GM13976 (cell line): ENCODE measurements at regions not wholly inside any gene's neighbourhood (a gene's known extent, or its start where the extent isn't known, plus 50 kb on each side); places are given as distances from the start of the nearest gene placed in this dataset.

ENCODE experiments used
- DNase-seq: peaks from one replicate; pipeline ENCODE4 v3.0.0; 2012; ENCODE audit warnings: low spot score
- in situ Hi-C: fragments of 300-500 bp; cut with MboI; formaldehyde crosslinking; loops from one replicate; pipeline ENCODE4 v1.12.0; 2022; ENCODE audit warnings: low sequenced_read_pairs, mixed read lengths, inconsistent platforms; ENCODE audit not compliant: unreplicated experiment
- TF ChIP-seq, protein P1 (sequence below): IDR thresholded peaks from 2 replicates; pipeline ENCODE4 v1.5.1; 2012; ENCODE audit warnings: borderline replicate concordance, mild to moderate bottlenecking; ENCODE audit not compliant: insufficient read depth; ENCODE audit errors: extremely low read depth, missing control alignments, control extremely low read depth

GRCh38 chr1:2857521-2857920, 56.0 kb upstream of the TTC34 start:
- DNase-seq, result no peak
- in situ Hi-C loops, result no loop called here
- TF ChIP-seq, protein P1, sequence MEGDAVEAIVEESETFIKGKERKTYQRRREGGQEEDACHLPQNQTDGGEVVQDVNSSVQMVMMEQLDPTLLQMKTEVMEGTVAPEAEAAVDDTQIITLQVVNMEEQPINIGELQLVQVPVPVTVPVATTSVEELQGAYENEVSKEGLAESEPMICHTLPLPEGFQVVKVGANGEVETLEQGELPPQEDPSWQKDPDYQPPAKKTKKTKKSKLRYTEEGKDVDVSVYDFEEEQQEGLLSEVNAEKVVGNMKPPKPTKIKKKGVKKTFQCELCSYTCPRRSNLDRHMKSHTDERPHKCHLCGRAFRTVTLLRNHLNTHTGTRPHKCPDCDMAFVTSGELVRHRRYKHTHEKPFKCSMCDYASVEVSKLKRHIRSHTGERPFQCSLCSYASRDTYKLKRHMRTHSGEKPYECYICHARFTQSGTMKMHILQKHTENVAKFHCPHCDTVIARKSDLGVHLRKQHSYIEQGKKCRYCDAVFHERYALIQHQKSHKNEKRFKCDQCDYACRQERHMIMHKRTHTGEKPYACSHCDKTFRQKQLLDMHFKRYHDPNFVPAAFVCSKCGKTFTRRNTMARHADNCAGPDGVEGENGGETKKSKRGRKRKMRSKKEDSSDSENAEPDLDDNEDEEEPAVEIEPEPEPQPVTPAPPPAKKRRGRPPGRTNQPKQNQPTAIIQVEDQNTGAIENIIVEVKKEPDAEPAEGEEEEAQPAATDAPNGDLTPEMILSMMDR, result no peak

- TF ChIP-seq, protein P1, result no peak
These were observed 57.2 kb upstream of the TTC34 start for GRCh38 chr1:2858676-2859075.

GRCh38 chr1:2859219-2859880, 57.9 kb upstream of the TTC34 start:
- DNase-seq, result no peak
- TF ChIP-seq, protein P1, result no peak
- in situ Hi-C loops, result no loop called here

More at GRCh38 chr1:2858676-2859075, 57.2 kb upstream of the TTC34 start:
- DNase-seq, result no peak
- in situ Hi-C loops, result no loop called here

- DNase-seq, result no peak
- TF ChIP-seq, protein P1, result no peak
- in situ Hi-C loops, result no loop called here
These were observed 58.5 kb upstream of the TTC34 start for GRCh38 chr1:2859881-2860430.

GRCh38 chr1:2860476-2861142, 59.1 kb upstream of the TTC34 start:
- TF ChIP-seq, protein P1, result no peak
- DNase-seq, result no peak
- in situ Hi-C loops, result no loop called here

GRCh38 chr1:2861143-2861987, 59.9 kb upstream of the TTC34 start:
- DNase-seq, result no peak
- in situ Hi-C loops, result no loop called here
- TF ChIP-seq, protein P1, result no peak
